Stimulated activated CD4-positive, alpha-beta T cell treated with anti-CD3 and anti-CD28 coated beads, Interleukin-12 subunit alpha, Interleukin-12 subunit beta, amount 100 ng/mL, for 4 hours (primary cell): ENCODE measurements at regions not wholly inside any gene's neighbourhood (a gene's known extent, or its start where the extent isn't known, plus 50 kb on each side); places are given as distances from the start of the nearest gene placed in this dataset.
"Not testable (repeated sequence)": the region's sequence is repeated elsewhere in the genome, so short reads cannot be mapped to it uniquely, and the experiment has no call there.

Experiments used
- DNase-seq: peaks from one replicate; pipeline ENCODE4 v3.0.0-alpha.2; 2020

GRCh38 chr4:149116806-149117205 lies 674.6 kb upstream of the NR3C2 start:
- no peak for DNase-seq

- no peak for DNase-seq
Measured at GRCh38 chr4:149113804-149114430, 671.7 kb upstream of the NR3C2 start.

- no peak for DNase-seq
Measured at GRCh38 chr4:149112109-149112508, 669.9 kb upstream of the NR3C2 start.

- DNase-seq: no peak
Measured at GRCh38 chr4:149110481-149110880, 668.3 kb upstream of the NR3C2 start.

GRCh38 chr4:149108626-149109025 lies 666.4 kb upstream of the NR3C2 start:
- no peak for DNase-seq

GRCh38 chr4:149102765-149103164 lies 660.6 kb upstream of the NR3C2 start:
- no peak for DNase-seq

- no peak for DNase-seq
Measured at GRCh38 chr4:149101649-149102048, 659.4 kb upstream of the NR3C2 start.

- no peak for DNase-seq
Measured at GRCh38 chr4:149095811-149096210, 653.6 kb upstream of the NR3C2 start.

GRCh38 chr4:149095001-149095400 lies 652.8 kb upstream of the NR3C2 start:
- no peak for DNase-seq

- DNase-seq: no peak
Measured at GRCh38 chr4:149084144-149084543, 641.9 kb upstream of the NR3C2 start.

GRCh38 chr4:149077181-149077580 lies 635.0 kb upstream of the NR3C2 start:
- no peak for DNase-seq

GRCh38 chr4:149076401-149076800 lies 634.2 kb upstream of the NR3C2 start:
- DNase-seq: no peak

GRCh38 chr4:149072384-149072783 lies 630.2 kb upstream of the NR3C2 start:
- no peak for DNase-seq

GRCh38 chr4:149065753-149066152 lies 623.5 kb upstream of the NR3C2 start:
- no peak for DNase-seq

GRCh38 chr4:149062997-149063396 lies 620.8 kb upstream of the NR3C2 start:
- no peak for DNase-seq

- no peak for DNase-seq
Measured at GRCh38 chr4:149057594-149057993, 615.4 kb upstream of the NR3C2 start.

GRCh38 chr4:149056615-149057014 lies 614.4 kb upstream of the NR3C2 start:
- DNase-seq: no peak

- DNase-seq: no peak
Measured at GRCh38 chr4:149055624-149056023, 613.4 kb upstream of the NR3C2 start.

- no peak for DNase-seq
Measured at GRCh38 chr4:149050840-149051239, 608.6 kb upstream of the NR3C2 start.

- no peak for DNase-seq
Measured at GRCh38 chr4:149048451-149049143, 606.4 kb upstream of the NR3C2 start.

- no peak for DNase-seq
Measured at GRCh38 chr4:149047368-149047767, 605.2 kb upstream of the NR3C2 start.

- no peak for DNase-seq
Measured at GRCh38 chr4:149045731-149046130, 603.5 kb upstream of the NR3C2 start.

- not testable (repeated sequence) for DNase-seq
Measured at GRCh38 chr4:149039786-149040185, 597.6 kb upstream of the NR3C2 start.

GRCh38 chr4:149031399-149031798 lies 589.2 kb upstream of the NR3C2 start:
- DNase-seq: no peak
